Adipocyte (in vitro differentiated cells): ENCODE measurements at regions not wholly inside any gene's neighbourhood (a gene's known extent, or its start where the extent isn't known, plus 50 kb on each side); places are given as distances from the start of the nearest gene placed in this dataset.

Experiments used
- DNase-seq: peaks from one replicate; pipeline ENCODE4 v3.0.0-alpha.2; 2015; ENCODE audit warnings: low read depth
- H3K27me3 ChIP-seq: replicated peaks from 2 replicates; pipeline ENCODE4 v1.7.0; 2013; ENCODE audit warnings: mild to moderate bottlenecking, low read length, moderate library complexity; ENCODE audit not compliant: control insufficient read depth, insufficient read depth
- H3K36me3 ChIP-seq: 2 replicates; pipeline ENCODE4 v1.7.0; 2013; ENCODE audit warnings: low read length, mild to moderate bottlenecking, moderate library complexity; ENCODE audit not compliant: control insufficient read depth, insufficient read depth, severe bottlenecking
- H3K4me1 ChIP-seq: 2 replicates; pipeline ENCODE4 v1.7.0; 2013; ENCODE audit warnings: mild to moderate bottlenecking, low read length, moderate library complexity; ENCODE audit not compliant: control insufficient read depth, insufficient read depth
- H3K4me3 ChIP-seq: 2 replicates; pipeline ENCODE4 v1.7.0; 2013; ENCODE audit warnings: mild to moderate bottlenecking, low read length, moderate library complexity
- H3K9ac ChIP-seq: 2 replicates; pipeline ENCODE4 v1.7.0; 2013; ENCODE audit warnings: mild to moderate bottlenecking, low read length, moderate library complexity
- H3K9me3 ChIP-seq: 2 replicates; pipeline ENCODE4 v1.7.0; 2013; ENCODE audit warnings: mild to moderate bottlenecking, low read length, moderate library complexity; ENCODE audit not compliant: control insufficient read depth

GRCh38 chr11:95717314-95717713 lies 72.3 kb downstream of the FAM76B start:
- H3K4me1 ChIP-seq, result peaks cover 4% of the 10 kb centered on the region
- no peak for DNase-seq
- no peak overlapping the region for H3K9ac ChIP-seq
- no peak overlapping the region for H3K4me3 ChIP-seq
- peaks cover 6% of the 10 kb centered on the region for H3K27me3 ChIP-seq
- no peaks in the 10 kb centered on the region for H3K36me3 ChIP-seq
- H3K9me3 ChIP-seq, result no peaks in the 10 kb centered on the region

GRCh38 chr11:95716266-95716665 lies 73.3 kb downstream of the FAM76B start:
- DNase-seq, result peak; percentile 41
- Histone ChIP-seq H3K4me1 (peaks cover 8% of the 10 kb centered on the region), H3K4me3 (no peak overlapping the region), H3K36me3 (no peaks in the 10 kb centered on the region), H3K9ac (no peak overlapping the region), H3K27me3 (peaks cover 6% of the 10 kb centered on the region), H3K9me3 (no peaks in the 10 kb centered on the region)

- Histone ChIP-seq H3K4me3 (no peak overlapping the region), H3K27me3 (peaks cover 6% of the 10 kb centered on the region), H3K36me3 (no peaks in the 10 kb centered on the region), H3K9ac (no peak overlapping the region), H3K9me3 (no peaks in the 10 kb centered on the region), H3K4me1 (peaks cover 8% of the 10 kb centered on the region)
- DNase-seq, result peak; percentile 48
Measured at GRCh38 chr11:95715777-95716241, 73.8 kb downstream of the FAM76B start.

DNA sequence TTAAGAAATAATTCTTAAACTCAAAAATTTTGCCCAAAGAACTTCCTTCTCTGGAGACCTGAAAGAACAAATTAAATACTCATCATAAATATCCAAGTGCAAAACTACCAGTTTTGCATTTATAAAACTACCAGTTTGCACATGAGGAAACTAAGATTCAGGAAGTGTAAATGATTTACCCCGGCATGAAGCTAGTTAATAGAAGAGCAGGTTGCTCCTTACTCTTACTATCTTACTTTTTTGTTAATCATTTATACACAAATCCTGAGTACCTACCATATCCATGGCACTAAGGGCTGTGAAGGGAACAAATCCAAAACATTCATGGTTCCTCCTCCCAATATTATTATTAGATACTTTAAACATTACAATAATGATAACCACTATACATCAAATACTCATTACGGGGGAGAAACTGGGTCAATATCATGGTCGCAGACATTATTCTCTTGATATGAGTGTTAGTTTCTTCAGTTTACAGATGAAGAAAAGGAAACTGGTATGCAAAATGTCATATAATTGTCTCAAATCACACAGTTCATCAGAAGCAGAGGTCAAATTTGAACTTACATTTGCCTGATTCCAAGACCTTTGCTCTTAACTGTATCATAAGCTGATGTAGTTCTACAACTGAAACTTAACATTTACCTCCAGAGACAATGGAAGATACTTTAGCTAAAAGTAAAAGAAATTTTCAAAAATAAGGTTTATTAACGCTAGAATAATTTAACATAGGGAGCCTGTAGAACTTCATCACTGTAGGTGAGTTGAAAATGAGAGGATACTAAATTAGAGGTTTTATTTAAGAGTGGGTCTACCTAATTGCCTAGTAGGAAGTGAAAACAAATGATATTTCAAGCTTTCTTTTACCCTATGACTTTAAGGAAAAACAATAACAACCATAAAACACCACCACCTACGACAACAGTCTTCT lies 74.5 kb downstream of the FAM76B start:
- peaks cover 6% of the 10 kb centered on the region for H3K27me3 ChIP-seq
- no peak for DNase-seq
- H3K4me3 ChIP-seq, result no peak overlapping the region
- H3K4me1 ChIP-seq, result peaks cover 8% of the 10 kb centered on the region
- H3K9me3 ChIP-seq, result no peaks in the 10 kb centered on the region
- no peak overlapping the region for H3K9ac ChIP-seq
- no peaks in the 10 kb centered on the region for H3K36me3 ChIP-seq

DNA sequence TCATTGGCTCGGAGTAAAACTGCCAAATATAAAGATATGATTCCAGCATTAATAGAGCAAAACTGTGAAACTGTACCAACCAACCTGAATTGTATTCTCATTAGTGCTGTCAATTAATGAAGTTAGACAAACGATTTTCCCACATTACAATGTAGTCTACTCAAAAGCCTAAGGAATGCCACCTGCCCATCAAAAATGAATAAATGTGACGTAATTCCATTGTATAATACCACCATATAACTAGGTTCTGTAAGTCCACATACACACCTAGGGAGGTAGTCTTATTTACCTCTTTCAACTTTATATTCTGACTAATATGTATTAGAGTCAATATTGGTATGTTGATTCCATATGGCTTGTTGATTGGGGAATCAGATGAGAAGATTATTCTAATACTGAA lies 76.2 kb downstream of the FAM76B start:
- Histone ChIP-seq H3K9me3 (no peaks in the 10 kb centered on the region), H3K9ac (no peak overlapping the region), H3K27me3 (no peaks in the 10 kb centered on the region), H3K4me3 (no peak overlapping the region), H3K4me1 (peaks cover 8% of the 10 kb centered on the region), H3K36me3 (no peaks in the 10 kb centered on the region)
- DNase-seq, result no peak

DNA sequence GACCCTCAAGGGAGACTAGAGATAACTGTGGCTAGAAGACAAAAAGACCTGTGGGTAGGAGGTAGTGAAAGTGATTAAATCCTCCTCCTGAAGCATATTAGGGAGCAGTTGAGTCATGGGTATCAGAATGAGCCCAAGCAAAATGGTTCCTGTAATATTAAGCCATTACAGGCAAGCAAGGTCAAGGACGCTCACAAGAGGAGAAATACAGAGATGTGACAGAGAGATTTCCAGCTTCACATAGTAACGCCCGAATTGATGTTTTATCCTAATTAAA lies 77.7 kb downstream of the FAM76B start:
- no peaks in the 10 kb centered on the region for H3K27me3 ChIP-seq
- DNase-seq, result no peak
- H3K36me3 ChIP-seq, result no peaks in the 10 kb centered on the region
- no peak overlapping the region for H3K9ac ChIP-seq
- H3K9me3 ChIP-seq, result no peaks in the 10 kb centered on the region
- no peak overlapping the region for H3K4me3 ChIP-seq
- peaks cover 8% of the 10 kb centered on the region for H3K4me1 ChIP-seq

DNA sequence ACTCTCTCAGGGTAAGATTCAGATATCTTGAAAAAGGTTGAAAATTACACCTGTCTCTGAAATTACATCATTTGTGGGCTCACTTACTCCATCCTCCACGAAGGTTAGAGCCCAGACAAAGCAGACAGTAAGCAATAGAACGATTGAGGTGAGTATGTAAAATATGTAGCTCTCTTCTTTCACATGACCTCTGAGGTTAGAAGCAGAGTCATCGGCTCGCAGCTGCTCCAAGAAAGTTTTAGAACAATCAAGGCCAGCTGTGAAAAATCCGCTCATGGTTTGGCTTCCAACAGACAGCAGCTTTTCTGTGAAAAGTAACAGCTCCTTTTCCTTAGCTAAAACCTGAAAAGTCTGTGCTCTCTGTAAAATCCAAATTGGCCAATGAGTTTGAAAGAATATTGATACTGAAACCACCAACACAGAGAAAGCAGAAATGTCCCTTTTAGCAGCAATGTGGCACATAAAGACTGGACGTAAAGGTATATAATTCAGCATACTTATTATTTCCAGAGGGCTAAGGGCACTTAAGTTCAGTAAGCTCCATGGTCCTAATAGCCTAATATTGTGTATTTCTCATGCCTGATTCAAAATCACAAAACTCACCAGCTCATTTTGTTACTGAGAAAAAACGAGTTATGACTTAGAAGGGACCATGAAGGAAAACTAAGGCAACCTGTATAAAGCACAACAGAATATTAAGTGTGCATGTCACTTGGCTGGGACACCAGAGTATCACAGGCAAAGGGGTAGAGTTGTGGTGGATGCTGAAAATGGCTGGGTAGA lies 78.2 kb downstream of the FAM76B start:
- Histone ChIP-seq H3K27me3 (no peaks in the 10 kb centered on the region), H3K9me3 (no peaks in the 10 kb centered on the region), H3K36me3 (no peaks in the 10 kb centered on the region), H3K4me1 (peaks cover 6% of the 10 kb centered on the region), H3K9ac (no peak overlapping the region), H3K4me3 (no peak overlapping the region)
- no peak for DNase-seq

DNA sequence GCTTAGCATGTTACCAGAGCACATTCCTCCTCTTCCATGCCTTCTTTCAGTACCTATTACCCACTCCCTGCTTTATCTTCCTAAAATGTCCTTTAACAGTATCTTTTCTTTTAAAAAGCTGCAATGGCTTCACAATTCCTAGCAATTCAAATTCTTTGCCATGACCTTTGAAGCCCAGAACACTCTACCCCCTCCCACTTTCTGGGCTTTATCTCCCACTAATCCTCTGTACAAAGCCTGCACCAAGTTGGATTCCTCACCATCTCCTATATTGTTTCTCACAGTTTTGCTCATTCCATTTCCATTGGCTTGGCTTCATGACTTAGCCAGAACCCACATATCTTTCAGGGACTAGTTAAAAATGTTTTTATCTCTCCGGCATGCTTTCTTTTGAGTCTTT lies 80.9 kb downstream of the FAM76B start:
- DNase-seq, result no peak

DNA sequence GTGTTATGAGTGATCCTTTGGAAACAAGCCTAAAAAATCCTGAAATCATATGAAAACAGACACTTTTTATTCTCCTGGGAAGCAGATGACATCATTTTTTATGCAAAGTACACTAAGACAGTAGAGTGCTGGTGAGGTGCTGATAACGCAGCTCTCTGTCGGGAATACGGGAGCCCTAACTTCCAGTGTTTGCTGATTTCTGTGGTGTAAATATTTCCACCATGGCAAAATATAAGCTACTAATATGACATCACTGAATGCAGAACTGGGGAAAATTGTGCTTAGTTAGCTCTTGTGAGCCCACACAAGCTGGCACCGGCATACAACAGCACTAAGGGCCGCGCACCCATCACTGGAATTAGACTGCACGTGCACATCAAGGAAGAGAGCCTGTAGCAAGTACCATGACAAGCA lies 82.6 kb downstream of the FAM76B start:
- H3K4me1 ChIP-seq, result peaks cover 26% of the 10 kb centered on the region
- no peaks in the 10 kb centered on the region for H3K36me3 ChIP-seq
- no peak overlapping the region for H3K9ac ChIP-seq
- no peaks in the 10 kb centered on the region for H3K9me3 ChIP-seq
- DNase-seq, result no peak
- H3K4me3 ChIP-seq, result no peak overlapping the region
- no peaks in the 10 kb centered on the region for H3K27me3 ChIP-seq

More for the DNA sequence above, 80.9 kb downstream of the FAM76B start:
- no peak overlapping the region for H3K4me3 ChIP-seq
- H3K9me3 ChIP-seq, result no peaks in the 10 kb centered on the region
- peaks cover 10% of the 10 kb centered on the region for H3K4me1 ChIP-seq
- no peaks in the 10 kb centered on the region for H3K36me3 ChIP-seq
- no peaks in the 10 kb centered on the region for H3K27me3 ChIP-seq
- H3K9ac ChIP-seq, result no peak overlapping the region

DNA sequence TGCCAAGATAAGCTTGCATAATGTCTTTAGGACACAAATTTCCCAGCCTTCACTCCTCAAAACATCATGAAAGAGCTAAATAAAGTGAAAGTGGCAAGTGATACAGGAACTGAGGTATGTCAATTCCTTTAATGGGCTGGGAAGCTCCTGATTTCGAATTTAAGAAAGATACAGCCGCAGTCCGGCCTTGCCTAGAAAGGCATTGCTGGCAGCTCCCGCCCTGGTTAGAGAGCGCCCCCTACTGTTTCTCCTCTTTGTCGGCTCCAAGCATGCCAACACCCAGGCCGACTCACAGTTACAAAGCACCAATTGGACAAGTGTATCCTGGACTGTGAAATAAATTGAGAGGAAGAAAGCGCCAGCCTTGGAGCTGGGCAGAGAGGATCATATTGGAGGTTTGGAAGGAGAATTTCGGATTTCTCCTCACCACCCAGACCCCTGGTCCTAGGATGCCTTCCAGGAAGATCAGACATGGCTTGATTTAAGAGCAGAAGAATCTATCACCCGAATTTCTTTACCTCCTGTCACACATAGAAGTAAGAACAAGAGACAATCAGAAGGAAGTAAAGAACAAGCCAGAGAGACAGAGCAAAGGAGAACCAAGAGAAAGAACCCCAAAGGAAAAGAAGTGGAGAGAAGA lies 84.0 kb downstream of the FAM76B start:
- no peaks in the 10 kb centered on the region for H3K9me3 ChIP-seq
- peak; percentile 97 for DNase-seq

DNA sequence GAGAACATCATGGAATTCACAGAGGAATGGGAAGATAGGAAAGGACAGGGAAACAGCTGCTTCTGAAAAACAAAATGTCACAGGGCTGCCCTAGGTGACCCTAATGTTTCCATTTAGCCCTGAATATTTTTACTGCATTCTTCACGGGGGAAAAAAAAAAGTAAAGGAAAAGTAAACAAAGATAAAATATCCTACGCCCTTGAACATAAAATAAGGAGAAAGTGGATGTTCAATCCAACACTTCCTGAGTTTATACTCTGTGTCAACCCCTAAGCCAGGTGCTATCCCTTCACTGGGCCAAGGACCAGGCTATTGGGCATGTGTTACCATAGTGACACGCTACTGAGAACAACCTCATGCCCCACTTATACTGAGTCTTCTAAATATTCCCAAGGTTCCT lies 84.7 kb downstream of the FAM76B start:
- Histone ChIP-seq H3K4me1 (peaks cover 31% of the 10 kb centered on the region), H3K4me3 (no peak overlapping the region), H3K9ac (peak overlapping the region; percentile 27), H3K36me3 (no peaks in the 10 kb centered on the region), H3K9me3 (no peaks in the 10 kb centered on the region), H3K27me3 (no peaks in the 10 kb centered on the region)
- no peak for DNase-seq

More for the DNA sequence above, 84.0 kb downstream of the FAM76B start:
- H3K27me3 ChIP-seq, result no peaks in the 10 kb centered on the region
- peak overlapping the region; percentile 27 for H3K9ac ChIP-seq
- H3K36me3 ChIP-seq, result no peaks in the 10 kb centered on the region
- H3K4me1 ChIP-seq, result peaks cover 24% of the 10 kb centered on the region
- no peak overlapping the region for H3K4me3 ChIP-seq
